Esophagus squamous epithelium (tissue), 4 donors: ENCODE measurements at regions not wholly inside any gene's neighbourhood (a gene's known extent, or its start where the extent isn't known, plus 50 kb on each side); places are given as distances from the start of the nearest gene placed in this dataset.

ENCODE experiments used
- POLR2A ChIP-seq, 4 donors: fragments of 450-650 bp; IDR thresholded peaks; one replicate each; pipeline ENCODE4 v1.6.1; 2017; ENCODE audit warnings: antibody characterized with exemption in 4 of 4, mild to moderate bottlenecking in 4 of 4, moderate library complexity in 3 of 4
- TF ChIP-seq, protein P1 (sequence below), 6 experiments: fragments of 450-650 bp in 4 of 6; fragments of 200-600 bp in 2 of 6; sonication (generic) in 2 of 6; IDR thresholded peaks; one replicate each; pipeline ENCODE4 v1.5.1; 2016 to 2019; ENCODE audit warnings: antibody characterized with exemption in 6 of 6, mild to moderate bottlenecking in 4 of 6, moderate library complexity in 4 of 6

DNA sequence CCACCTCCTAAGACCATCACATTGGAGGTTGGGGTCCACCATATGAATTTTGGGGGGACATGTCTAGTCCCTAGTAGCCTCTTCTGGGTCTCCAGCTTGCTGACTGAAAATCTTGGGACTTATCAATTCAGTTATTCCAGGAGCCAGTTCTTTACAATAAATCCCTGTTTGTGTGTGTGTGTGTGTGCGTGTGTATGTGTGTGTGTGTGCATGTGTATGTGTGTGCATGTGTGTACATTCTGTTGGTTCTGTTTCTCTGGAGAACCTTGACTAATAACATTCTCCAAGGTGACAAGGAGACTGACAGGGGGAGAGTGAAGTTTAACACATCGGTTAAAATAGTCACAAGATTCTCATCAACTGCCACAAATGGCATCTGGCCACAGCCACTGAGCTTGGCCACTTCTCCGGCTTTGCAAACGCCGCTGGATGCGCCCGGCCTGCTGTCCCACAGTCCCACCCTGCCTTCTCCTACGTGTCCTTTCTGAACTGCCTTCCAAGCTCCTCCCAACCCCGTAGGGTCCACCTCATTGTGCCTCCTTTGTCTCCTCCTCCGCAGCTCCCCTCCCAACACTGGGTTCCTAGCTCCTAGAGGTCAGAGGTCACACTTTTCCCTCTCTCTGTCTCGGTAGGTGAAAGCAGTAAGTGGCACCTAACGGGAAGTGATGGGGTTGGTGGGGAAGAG lies 88.1 kb upstream of the DIO3 start:
- TF ChIP-seq, protein P1, sequence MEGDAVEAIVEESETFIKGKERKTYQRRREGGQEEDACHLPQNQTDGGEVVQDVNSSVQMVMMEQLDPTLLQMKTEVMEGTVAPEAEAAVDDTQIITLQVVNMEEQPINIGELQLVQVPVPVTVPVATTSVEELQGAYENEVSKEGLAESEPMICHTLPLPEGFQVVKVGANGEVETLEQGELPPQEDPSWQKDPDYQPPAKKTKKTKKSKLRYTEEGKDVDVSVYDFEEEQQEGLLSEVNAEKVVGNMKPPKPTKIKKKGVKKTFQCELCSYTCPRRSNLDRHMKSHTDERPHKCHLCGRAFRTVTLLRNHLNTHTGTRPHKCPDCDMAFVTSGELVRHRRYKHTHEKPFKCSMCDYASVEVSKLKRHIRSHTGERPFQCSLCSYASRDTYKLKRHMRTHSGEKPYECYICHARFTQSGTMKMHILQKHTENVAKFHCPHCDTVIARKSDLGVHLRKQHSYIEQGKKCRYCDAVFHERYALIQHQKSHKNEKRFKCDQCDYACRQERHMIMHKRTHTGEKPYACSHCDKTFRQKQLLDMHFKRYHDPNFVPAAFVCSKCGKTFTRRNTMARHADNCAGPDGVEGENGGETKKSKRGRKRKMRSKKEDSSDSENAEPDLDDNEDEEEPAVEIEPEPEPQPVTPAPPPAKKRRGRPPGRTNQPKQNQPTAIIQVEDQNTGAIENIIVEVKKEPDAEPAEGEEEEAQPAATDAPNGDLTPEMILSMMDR (IDR thresholded peaks at IDR 0.05) = no peak
- no peak for TF ChIP-seq POLR2A (IDR thresholded peaks at IDR 0.05)
